ENCODE measurements at regions not wholly inside any gene's neighbourhood (a gene's known extent, or its start where the extent isn't known, plus 50 kb on each side); places are given as distances from the start of the nearest gene placed in this dataset.

DNA sequence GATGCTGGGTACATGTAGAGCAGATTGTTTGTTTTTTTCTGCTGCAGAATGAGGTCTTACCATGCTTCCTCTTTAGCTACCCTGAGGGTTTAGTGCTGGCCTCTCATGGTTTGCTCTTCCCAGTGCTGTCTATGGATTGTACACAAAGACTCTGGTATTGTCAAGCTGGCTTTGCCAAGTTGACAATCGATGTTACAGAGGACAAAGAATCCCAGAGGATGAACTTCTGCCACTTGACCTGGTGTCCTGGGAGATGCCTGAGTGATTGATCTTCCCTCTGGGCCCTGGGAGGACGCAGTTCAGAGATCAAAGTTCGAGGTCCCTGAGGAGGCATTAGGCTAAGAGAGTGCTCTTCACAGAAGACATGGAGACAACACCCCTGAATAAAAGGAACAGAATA, 865.4 kb downstream of the CCSER2 start:
- TF ChIP-seq GATA2 (IDR thresholded peaks at IDR 0.05; ENCODE audit: low read depth, low read length) (no peak), GATA3 (IDR thresholded peaks at IDR 0.05; ENCODE audit: low read depth, low read length) (no peak)
